ENCODE measurements at regions not wholly inside any gene's neighbourhood (a gene's known extent, or its start where the extent isn't known, plus 50 kb on each side); places are given as distances from the start of the nearest gene placed in this dataset.

DNA sequence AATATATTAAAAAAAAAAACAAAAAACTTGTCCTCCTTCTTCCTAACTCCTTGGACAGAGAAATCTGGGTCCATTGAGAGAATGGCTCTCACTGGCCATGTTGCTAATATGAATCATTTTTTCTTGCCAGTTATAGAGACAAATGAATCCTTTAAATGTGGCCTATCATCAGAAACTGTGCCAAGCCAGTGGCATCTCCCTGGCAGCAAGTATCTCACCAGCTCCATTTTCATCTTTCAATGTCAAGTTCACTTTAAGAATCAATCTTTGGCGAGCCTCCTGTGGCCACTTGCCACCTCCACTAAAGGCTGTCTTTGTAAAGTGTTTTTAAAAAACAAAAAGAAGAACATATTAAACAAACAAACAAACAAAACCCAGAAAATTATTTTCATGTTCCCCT is 202.5 kb downstream of the TUSC7 start:
- H3K79me2 ChIP-seq (replicated peaks; ENCODE audit: insufficient read depth): no peaks in the 10 kb centered on the region
- Mint-ChIP-seq H3K9me3 (no peaks in the 10 kb centered on the region), H3K4me3 (no peak overlapping the region), H3K4me1 (no peaks in the 10 kb centered on the region), H3K27ac (no peak overlapping the region), H3K27me3 (ENCODE audit: insufficient read depth, low read depth, poor library complexity) (no peaks in the 10 kb centered on the region), H3K36me3 (ENCODE audit: low read depth) (no peaks in the 10 kb centered on the region; the same call in 2 of the 3 replicates)
- ATAC-seq (no peak), DNase-seq (ENCODE audit: low spot score) (no peak)
- H3K9me2 ChIP-seq (ENCODE audit: insufficient read depth): no peaks in the 10 kb centered on the region
- H3K4me2 ChIP-seq: no peak overlapping the region
- no peak overlapping the region for H3K4me3 ChIP-seq
- TF ChIP-seq JUNB (IDR thresholded peaks at IDR 0.05; ENCODE audit: unreplicated experiment): no peak
- TF ChIP-seq ZNF331 (CRISPR knock-in tag; IDR thresholded peaks at IDR 0.05; ENCODE audit: low read depth): no peak
- TF ChIP-seq, protein P1, sequence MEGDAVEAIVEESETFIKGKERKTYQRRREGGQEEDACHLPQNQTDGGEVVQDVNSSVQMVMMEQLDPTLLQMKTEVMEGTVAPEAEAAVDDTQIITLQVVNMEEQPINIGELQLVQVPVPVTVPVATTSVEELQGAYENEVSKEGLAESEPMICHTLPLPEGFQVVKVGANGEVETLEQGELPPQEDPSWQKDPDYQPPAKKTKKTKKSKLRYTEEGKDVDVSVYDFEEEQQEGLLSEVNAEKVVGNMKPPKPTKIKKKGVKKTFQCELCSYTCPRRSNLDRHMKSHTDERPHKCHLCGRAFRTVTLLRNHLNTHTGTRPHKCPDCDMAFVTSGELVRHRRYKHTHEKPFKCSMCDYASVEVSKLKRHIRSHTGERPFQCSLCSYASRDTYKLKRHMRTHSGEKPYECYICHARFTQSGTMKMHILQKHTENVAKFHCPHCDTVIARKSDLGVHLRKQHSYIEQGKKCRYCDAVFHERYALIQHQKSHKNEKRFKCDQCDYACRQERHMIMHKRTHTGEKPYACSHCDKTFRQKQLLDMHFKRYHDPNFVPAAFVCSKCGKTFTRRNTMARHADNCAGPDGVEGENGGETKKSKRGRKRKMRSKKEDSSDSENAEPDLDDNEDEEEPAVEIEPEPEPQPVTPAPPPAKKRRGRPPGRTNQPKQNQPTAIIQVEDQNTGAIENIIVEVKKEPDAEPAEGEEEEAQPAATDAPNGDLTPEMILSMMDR (conservative IDR thresholded peaks at IDR 0.05; ENCODE audit: low read depth in 2 of 2): no peak
- TF ChIP-seq, protein P2, sequence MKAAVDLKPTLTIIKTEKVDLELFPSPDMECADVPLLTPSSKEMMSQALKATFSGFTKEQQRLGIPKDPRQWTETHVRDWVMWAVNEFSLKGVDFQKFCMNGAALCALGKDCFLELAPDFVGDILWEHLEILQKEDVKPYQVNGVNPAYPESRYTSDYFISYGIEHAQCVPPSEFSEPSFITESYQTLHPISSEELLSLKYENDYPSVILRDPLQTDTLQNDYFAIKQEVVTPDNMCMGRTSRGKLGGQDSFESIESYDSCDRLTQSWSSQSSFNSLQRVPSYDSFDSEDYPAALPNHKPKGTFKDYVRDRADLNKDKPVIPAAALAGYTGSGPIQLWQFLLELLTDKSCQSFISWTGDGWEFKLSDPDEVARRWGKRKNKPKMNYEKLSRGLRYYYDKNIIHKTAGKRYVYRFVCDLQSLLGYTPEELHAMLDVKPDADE (IDR thresholded peaks at IDR 0.05): no peak
- no peak for TF ChIP-seq ZNF114 (CRISPR knock-in tag; IDR thresholded peaks at IDR 0.05)
- TF ChIP-seq CREB1 (CRISPR knock-in tag; IDR thresholded peaks at IDR 0.05; ENCODE audit: low read depth): no peak
- TF ChIP-seq, protein P3, sequence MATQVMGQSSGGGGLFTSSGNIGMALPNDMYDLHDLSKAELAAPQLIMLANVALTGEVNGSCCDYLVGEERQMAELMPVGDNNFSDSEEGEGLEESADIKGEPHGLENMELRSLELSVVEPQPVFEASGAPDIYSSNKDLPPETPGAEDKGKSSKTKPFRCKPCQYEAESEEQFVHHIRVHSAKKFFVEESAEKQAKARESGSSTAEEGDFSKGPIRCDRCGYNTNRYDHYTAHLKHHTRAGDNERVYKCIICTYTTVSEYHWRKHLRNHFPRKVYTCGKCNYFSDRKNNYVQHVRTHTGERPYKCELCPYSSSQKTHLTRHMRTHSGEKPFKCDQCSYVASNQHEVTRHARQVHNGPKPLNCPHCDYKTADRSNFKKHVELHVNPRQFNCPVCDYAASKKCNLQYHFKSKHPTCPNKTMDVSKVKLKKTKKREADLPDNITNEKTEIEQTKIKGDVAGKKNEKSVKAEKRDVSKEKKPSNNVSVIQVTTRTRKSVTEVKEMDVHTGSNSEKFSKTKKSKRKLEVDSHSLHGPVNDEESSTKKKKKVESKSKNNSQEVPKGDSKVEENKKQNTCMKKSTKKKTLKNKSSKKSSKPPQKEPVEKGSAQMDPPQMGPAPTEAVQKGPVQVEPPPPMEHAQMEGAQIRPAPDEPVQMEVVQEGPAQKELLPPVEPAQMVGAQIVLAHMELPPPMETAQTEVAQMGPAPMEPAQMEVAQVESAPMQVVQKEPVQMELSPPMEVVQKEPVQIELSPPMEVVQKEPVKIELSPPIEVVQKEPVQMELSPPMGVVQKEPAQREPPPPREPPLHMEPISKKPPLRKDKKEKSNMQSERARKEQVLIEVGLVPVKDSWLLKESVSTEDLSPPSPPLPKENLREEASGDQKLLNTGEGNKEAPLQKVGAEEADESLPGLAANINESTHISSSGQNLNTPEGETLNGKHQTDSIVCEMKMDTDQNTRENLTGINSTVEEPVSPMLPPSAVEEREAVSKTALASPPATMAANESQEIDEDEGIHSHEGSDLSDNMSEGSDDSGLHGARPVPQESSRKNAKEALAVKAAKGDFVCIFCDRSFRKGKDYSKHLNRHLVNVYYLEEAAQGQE (IDR thresholded peaks at IDR 0.05; ENCODE audit: unreplicated experiment): no peak
- TF ChIP-seq EZH2phosphoT487 (IDR thresholded peaks at IDR 0.05; ENCODE audit: unreplicated experiment): no peak
- TF ChIP-seq, protein P4, sequence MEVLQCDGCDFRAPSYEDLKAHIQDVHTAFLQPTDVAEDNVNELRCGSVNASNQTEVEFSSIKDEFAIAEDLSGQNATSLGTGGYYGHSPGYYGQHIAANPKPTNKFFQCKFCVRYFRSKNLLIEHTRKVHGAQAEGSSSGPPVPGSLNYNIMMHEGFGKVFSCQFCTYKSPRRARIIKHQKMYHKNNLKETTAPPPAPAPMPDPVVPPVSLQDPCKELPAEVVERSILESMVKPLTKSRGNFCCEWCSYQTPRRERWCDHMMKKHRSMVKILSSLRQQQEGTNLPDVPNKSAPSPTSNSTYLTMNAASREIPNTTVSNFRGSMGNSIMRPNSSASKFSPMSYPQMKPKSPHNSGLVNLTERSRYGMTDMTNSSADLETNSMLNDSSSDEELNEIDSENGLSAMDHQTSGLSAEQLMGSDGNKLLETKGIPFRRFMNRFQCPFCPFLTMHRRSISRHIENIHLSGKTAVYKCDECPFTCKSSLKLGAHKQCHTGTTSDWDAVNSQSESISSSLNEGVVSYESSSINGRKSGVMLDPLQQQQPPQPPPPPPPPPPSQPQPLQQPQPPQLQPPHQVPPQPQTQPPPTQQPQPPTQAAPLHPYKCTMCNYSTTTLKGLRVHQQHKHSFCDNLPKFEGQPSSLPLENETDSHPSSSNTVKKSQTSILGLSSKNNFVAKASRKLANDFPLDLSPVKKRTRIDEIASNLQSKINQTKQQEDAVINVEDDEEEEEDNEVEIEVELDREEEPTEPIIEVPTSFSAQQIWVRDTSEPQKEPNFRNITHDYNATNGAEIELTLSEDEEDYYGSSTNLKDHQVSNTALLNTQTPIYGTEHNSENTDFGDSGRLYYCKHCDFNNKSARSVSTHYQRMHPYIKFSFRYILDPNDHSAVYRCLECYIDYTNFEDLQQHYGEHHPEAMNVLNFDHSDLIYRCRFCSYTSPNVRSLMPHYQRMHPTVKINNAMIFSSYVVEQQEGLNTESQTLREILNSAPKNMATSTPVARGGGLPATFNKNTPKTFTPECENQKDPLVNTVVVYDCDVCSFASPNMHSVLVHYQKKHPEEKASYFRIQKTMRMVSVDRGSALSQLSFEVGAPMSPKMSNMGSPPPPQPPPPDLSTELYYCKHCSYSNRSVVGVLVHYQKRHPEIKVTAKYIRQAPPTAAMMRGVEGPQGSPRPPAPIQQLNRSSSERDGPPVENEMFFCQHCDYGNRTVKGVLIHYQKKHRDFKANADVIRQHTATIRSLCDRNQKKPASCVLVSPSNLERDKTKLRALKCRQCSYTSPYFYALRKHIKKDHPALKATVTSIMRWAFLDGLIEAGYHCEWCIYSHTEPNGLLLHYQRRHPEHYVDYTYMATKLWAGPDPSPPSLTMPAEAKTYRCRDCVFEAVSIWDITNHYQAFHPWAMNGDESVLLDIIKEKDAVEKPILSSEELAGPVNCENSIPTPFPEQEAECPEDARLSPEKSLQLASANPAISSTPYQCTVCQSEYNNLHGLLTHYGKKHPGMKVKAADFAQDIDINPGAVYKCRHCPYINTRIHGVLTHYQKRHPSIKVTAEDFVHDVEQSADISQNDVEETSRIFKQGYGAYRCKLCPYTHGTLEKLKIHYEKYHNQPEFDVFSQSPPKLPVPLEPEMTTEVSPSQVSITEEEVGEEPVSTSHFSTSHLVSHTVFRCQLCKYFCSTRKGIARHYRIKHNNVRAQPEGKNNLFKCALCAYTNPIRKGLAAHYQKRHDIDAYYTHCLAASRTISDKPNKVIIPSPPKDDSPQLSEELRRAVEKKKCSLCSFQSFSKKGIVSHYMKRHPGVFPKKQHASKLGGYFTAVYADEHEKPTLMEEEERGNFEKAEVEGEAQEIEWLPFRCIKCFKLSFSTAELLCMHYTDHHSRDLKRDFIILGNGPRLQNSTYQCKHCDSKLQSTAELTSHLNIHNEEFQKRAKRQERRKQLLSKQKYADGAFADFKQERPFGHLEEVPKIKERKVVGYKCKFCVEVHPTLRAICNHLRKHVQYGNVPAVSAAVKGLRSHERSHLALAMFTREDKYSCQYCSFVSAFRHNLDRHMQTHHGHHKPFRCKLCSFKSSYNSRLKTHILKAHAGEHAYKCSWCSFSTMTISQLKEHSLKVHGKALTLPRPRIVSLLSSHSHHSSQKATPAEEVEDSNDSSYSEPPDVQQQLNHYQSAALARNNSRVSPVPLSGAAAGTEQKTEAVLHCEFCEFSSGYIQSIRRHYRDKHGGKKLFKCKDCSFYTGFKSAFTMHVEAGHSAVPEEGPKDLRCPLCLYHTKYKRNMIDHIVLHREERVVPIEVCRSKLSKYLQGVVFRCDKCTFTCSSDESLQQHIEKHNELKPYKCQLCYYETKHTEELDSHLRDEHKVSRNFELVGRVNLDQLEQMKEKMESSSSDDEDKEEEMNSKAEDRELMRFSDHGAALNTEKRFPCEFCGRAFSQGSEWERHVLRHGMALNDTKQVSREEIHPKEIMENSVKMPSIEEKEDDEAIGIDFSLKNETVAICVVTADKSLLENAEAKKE (CRISPR knock-in tag; IDR thresholded peaks at IDR 0.05): no peak
- no peak for TF ChIP-seq EZH2 (IDR thresholded peaks at IDR 0.05; ENCODE audit: low read depth, unreplicated experiment)
- TF ChIP-seq STAT1 (IDR thresholded peaks at IDR 0.05; ENCODE audit: unreplicated experiment): no peak
- no peak for TF ChIP-seq POLR2AphosphoS5 (IDR thresholded peaks at IDR 0.05; ENCODE audit: low read depth)
- no peak for TF ChIP-seq NANOG (IDR thresholded peaks at IDR 0.05; ENCODE audit: borderline replicate concordance)
- H3K36me3 ChIP-seq (ENCODE audit: insufficient read depth): no peaks in the 10 kb centered on the region
- H3K27me3 ChIP-seq (ENCODE audit: insufficient read depth): no peaks in the 10 kb centered on the region
- H3F3A ChIP-seq (replicated peaks; ENCODE audit: low read depth): no peaks in the 10 kb centered on the region
- no peak overlapping the region for H2AFZ ChIP-seq
- H3K4me1 ChIP-seq (ENCODE audit: insufficient read depth): no peaks in the 10 kb centered on the region
- no peaks in the 10 kb centered on the region for H4K20me1 ChIP-seq (replicated peaks; ENCODE audit: insufficient read depth)
- H3K27ac ChIP-seq (ENCODE audit: low read depth): no peak overlapping the region

Data from GM23338 (cell line).